Left kidney (tissue), 1 donor: ENCODE measurements at regions not wholly inside any gene's neighbourhood (a gene's known extent, or its start where the extent isn't known, plus 50 kb on each side); places are given as distances from the start of the nearest gene placed in this dataset.
"Not testable (repeated sequence)": the region's sequence is repeated elsewhere in the genome, so short reads cannot be mapped to it uniquely, and the experiment has no call there.

ENCODE experiments used
- DNase-seq: peaks from one replicate; pipeline ENCODE4 v3.0.0-alpha.2; 2013

- DNase-seq = no peak
Measured at GRCh38 chr4:31020363-31020762, 300.2 kb downstream of the PCDH7 start.

- DNase-seq = no peak
Measured at GRCh38 chr4:31021008-31021407, 300.8 kb downstream of the PCDH7 start.

- DNase-seq = no peak
Measured at GRCh38 chr4:31022702-31023101, 302.5 kb downstream of the PCDH7 start.

DNA sequence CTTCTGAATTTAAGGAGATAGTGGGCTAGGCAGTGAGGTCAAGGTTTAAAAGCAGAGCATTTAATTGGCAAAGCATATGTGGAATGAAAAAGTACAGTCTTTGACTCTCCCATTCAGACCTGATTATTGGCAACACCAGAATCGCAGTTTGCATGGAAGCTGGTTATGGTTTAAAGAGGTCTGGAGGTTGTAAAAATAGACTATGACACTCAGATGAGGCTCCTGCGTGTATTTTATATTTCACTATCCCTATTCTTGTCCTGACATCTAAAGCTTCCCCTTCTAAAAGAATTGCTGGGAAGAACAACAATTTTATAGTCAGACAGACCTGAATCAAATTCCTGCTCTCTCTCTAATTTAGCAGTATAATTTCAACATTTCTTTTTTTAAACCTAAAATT, 302.9 kb downstream of the PCDH7 start:
- no peak for DNase-seq

DNA sequence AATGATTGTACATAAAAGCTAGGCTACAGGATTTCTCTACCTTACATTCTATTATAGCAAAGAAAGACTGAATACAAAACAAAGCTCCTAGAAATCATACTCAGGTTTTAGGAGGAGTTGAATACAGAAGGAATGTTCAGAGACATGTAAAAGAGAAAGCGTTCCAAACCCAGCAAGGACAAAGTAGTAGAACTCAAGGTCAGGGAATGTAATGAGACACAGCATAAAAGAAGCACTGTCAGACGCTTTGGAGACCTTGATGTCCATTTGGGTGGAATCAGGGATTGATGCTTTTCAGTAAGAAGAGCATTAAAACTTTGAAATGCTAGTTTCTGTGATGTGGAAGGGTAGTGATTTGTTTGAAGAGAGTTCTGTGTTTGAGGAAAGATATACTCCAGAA, 303.6 kb downstream of the PCDH7 start:
- DNase-seq = no peak

DNA sequence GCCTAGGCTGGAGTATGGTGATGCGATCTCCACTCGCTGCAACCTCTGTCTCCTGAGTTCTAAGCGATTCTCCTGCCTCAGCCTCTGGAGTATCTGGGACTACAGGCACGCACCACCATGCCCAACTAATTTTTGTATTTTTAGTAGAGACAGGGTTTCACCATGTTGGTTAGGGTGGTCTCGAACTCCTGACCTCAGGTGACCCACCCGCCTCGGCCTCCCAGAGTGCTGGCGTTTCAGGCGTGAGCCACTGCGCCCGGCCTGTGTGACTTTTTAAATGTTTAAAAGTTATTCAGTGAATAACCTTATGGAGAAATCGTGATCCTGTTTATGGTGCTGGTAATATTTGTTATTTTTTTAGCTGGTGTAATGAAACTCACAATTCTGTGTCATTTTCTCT, 304.6 kb downstream of the PCDH7 start:
- not testable (repeated sequence) for DNase-seq

- no peak for DNase-seq
Measured at GRCh38 chr4:31026256-31026655, 306.1 kb downstream of the PCDH7 start.

DNA sequence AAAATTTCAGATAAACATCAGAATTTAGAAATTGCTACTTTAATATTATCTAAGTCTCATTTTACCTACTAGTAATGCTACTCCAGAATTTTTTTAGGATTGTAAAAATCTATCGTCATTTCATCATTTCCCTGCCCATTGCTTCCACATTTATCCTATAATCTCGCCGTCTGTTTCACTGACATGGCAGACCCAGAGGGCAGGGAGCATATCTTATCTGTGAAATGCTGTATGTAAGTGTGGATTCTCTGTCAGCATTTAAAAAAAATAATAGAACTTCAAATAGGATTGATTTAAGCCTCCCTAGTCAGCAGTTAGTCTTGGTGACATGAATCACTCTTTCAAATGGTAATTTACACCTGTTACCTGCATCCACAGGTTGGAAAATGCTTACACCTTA, 314.4 kb downstream of the PCDH7 start:
- DNase-seq = no peak

GRCh38 chr4:31035761-31036160, 315.6 kb downstream of the PCDH7 start:
- no peak for DNase-seq

- no peak for DNase-seq
Measured at GRCh38 chr4:31037703-31038102, 317.5 kb downstream of the PCDH7 start.

DNA sequence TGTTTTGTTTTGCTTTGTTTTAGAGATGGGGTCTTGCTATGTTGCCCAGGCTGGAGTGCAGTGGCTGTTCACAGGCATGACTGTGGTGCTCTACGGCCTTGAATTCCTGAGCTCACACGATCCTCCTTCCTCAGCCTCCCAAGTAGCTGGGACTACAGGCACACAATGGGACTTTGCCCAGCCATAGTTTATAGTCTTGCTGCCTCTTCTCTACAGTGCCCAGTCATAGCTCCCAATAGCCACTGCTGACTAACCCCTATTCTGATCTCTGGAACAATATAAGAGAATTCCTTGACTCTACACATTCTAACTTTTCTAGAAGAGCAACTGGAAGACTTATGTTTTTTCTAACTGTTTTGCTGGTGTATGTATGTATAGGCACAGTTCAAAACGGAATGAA, 319.2 kb downstream of the PCDH7 start:
- no peak for DNase-seq

DNA sequence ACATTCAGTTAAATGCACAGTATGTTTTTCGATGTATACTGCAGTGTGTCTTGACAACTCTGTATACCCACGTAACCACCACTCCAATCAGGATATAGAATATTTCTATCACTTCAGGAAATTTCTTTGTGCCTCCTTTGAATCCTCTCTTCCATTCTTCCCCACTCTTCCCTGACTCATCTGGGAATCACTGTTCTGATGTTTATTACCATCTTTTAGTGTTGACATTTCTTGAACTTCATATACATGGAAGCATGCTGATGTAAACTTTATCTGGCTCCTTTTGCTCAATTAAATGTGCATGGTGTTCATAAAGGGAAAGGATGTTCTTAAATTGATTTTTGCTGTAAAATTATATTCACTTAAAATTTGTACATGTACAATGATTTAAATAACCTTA, 319.9 kb downstream of the PCDH7 start:
- DNase-seq = no peak

DNA sequence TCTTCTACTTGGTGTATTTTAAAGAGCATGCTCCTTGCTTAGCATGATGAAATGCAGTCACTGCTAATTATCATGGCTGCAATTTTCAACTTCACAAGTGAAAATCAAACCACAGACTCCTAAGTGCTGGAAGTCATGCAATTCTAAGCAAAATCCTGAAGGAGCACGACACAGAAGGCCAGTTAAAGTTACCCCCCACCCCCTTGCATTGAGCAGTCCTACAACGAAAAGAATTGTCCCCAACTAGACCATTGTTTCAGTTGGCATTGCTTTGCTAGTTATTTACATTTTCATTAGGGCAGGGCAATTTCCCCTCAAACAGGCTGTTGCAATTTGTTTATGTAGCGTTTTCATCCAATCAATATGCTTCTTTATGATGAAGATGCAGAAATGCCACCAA, 321.2 kb downstream of the PCDH7 start:
- DNase-seq = no peak

GRCh38 chr4:31041853-31042252, 321.7 kb downstream of the PCDH7 start:
- DNase-seq = no peak

- no peak for DNase-seq
Measured at GRCh38 chr4:31043382-31044062, 323.4 kb downstream of the PCDH7 start.

- DNase-seq = no peak
Measured at GRCh38 chr4:31045151-31045550, 325.0 kb downstream of the PCDH7 start.

DNA sequence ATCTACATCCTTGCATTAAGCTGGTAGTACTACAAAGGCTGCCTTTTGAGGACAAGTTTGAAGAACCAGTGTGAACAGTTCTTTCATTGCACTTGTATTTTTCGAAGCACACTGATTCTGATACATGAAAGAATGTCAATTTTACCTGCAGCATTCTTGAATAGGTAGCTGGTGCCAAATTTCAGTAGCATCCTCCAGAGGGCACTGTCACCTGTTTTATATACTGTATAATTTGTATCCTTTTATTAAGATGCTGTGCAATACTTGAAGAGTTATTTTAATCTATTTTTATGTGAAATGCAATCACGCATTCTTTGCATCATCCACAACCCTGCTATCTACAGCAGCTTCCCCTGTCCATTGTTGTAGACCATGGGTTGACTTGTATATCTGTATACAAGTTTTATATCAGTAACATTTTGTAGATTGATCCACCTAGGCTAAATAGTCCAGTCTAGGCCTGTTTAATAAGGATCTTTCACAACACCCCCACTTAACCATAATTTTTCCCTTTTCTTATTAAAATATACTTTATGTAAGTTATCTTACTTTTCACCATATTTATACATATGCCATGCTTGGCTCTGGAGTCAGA, 325.7 kb downstream of the PCDH7 start:
- DNase-seq = peak; percentile 4

DNA sequence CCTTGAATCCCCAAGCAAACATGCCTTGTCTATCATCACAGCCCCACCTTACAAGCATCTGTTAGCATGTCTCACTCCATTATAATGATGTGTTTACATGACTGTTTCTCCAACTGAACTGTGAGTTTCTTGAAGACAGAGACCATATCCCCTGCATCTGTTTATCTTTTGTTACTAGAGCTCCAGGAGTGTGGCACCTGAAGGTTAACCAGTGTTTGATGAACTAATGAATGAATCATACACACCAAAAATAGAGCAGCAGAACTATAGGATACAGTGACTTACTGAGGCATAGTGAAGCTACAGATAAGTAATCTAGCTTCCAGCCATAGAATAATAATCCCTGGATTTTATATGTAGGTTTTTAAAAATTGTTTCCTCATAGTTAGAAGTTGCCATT, 331.0 kb downstream of the PCDH7 start:
- DNase-seq = no peak

DNA sequence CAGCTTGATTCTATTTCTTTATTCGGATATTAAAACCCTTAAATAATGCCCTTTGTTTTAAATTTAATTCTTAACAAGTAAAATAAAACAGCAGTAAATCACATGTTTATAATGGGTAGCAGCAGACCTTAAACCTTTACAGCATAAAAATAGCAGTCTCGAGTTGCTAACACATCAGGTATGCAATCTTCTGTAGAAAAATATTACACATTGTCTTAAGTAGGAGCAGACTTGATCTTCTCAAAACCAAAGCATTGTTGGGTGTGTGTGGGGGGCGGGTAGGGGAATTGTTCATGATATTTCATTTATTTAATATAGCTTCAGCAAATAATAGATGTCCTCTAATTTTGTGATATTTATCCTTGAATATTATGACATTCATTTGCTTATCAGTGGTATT, 331.4 kb downstream of the PCDH7 start:
- no peak for DNase-seq

GRCh38 chr4:31052519-31052918, 332.4 kb downstream of the PCDH7 start:
- no peak for DNase-seq

DNA sequence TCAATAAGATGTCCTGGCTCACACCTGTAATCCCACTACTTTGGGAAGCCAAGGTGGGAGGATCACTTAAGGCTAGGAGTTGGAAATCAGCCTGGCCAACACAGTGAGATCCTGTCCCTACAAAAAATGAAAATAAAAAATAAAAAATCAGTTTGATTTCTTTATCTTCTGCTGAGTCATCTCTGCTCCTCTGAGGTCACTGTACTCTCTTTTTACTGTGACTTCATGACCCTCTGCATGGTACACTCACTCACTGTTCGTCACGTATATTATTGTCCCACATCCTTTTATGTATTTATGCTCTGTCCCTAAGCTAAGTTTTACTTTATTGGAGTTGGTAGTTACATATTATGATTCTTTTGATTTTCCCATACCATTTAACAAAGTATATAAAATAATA, 333.3 kb downstream of the PCDH7 start:
- no peak for DNase-seq

DNA sequence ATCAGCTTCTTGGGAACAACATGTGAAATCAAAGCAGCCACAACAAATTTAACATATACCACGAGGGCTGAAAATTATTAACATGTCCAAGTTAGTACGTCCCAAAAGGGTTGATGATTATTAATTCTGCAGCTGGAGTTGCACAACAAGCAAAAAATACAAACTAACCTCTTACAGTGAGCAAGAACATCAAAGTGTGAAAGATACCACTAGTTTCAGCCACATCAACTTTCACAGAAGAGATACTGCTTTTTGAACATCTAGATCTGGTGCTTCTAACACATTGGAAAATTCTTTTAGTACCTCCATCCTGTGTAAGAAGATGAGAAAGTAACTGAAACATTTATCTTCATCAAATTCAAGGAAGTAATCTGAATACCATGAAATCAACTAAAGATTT, 334.1 kb downstream of the PCDH7 start:
- DNase-seq = no peak

DNA sequence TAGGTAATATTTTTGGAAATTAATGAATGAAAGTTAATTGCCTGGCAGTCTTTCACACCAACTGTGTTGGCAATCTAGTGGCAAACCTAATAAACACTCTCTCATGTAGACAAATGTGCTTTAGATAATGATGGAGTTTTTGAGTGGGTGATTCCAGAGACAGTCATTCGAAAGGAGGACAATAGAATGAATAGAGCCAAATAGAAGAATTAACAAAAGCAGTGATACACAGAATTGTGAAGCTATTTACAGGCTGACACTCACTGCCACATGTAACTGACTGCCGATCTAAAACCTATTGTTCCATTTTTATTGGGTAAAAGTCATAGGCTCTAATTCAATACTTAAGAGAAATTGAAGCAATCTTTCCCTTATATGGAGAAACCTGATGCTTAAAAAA, 338.5 kb downstream of the PCDH7 start:
- DNase-seq = no peak

GRCh38 chr4:31059753-31060522, 339.8 kb downstream of the PCDH7 start:
- no peak for DNase-seq
